SK-N-SH (cell line): ENCODE measurements at regions not wholly inside any gene's neighbourhood (a gene's known extent, or its start where the extent isn't known, plus 50 kb on each side); places are given as distances from the start of the nearest gene placed in this dataset.

ENCODE experiments used
- CTCF ChIP-seq: fragments of 200-600 bp; sonication (generic); IDR thresholded peaks from 2 replicates; pipeline ENCODE4 v1.6.1; 2017; ENCODE audit warnings: antibody characterized with exemption, mild to moderate bottlenecking, moderate library complexity
- EP300 ChIP-seq, 2 experiments: IDR thresholded peaks; 2 replicates each; pipeline versions ENCODE4 v1.4.0 to v1.6.1; 2012; ENCODE audit warnings: borderline replicate concordance in 1 of 2, low read depth in 1 of 2, low read length in 1 of 2
- JUND ChIP-seq: IDR thresholded peaks from 2 replicates; pipeline ENCODE4 v1.4.0; 2012
- MXI1 ChIP-seq: IDR thresholded peaks from 2 replicates; pipeline ENCODE4 v1.6.1; 2012; ENCODE audit warnings: mild to moderate bottlenecking, low read depth, low read length, improper control_type of control experiment
- POLR2AphosphoS5 ChIP-seq: IDR thresholded peaks from 2 replicates; pipeline ENCODE4 v1.6.1; 2012; ENCODE audit warnings: low read depth, low read length
- RAD21 ChIP-seq: IDR thresholded peaks from 2 replicates; pipeline ENCODE4 v1.6.1; 2012; ENCODE audit warnings: mild to moderate bottlenecking, low read length
- SIN3A ChIP-seq: IDR thresholded peaks from 2 replicates; pipeline ENCODE4 v1.6.1; 2012; ENCODE audit warnings: low read depth, mild to moderate bottlenecking, low read length, moderate library complexity, borderline replicate concordance
- TAF1 ChIP-seq: IDR thresholded peaks from 2 replicates; pipeline ENCODE4 v1.6.1; 2012; ENCODE audit warnings: low read depth, mild to moderate bottlenecking, low read length, moderate library complexity, borderline replicate concordance
- TEAD4 ChIP-seq: IDR thresholded peaks from 2 replicates; pipeline ENCODE4 v1.4.0; 2012; ENCODE audit warnings: mild to moderate bottlenecking, borderline replicate concordance; ENCODE audit not compliant: insufficient read depth
- YY1 ChIP-seq: IDR thresholded peaks from 2 replicates; pipeline ENCODE4 v1.4.0; 2012; ENCODE audit warnings: low read depth, mild to moderate bottlenecking
- TF ChIP-seq, protein P1 (sequence below): IDR thresholded peaks from 2 replicates; pipeline ENCODE4 v1.6.1; 2012; ENCODE audit warnings: mild to moderate bottlenecking, low read depth, low read length, moderate library complexity
- TF ChIP-seq, protein P2 (sequence below): IDR thresholded peaks from 2 replicates; pipeline ENCODE4; 2012
- TF ChIP-seq, protein P3 (sequence below): IDR thresholded peaks from 2 replicates; pipeline ENCODE4 v1.4.0; 2012; ENCODE audit warnings: low read depth

DNA sequence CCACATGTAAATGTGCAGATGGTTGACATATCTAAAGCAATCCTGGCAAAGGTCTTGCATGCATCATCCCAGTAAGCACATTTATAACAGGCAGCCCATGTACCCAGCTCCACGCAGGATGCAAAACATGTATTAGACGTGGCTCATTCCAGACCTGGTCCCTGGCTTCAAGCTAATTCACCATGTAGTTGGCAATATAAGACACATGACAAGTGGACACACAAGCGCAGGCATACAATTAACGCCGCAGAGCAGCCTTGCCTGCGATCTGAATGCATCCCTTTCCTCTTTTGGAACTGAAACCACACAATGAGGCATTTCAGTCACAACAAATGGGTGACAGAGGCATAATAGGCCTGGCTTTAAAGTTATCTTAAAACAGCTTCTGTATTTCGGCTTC, 114.5 kb upstream of the TRIM2 start:
- TF ChIP-seq TAF1 (no peak), RAD21 (no peak), JUND (no peak), CTCF (no peak), EP300 (IDR thresholded peaks at IDR 0.05; ENCODE audit: borderline replicate concordance in 1 of 2, low read depth in 1 of 2, low read length in 1 of 2) (no peak), YY1 (no peak), POLR2AphosphoS5 (no peak), TEAD4 (no peak), MXI1 (no peak), SIN3A (no peak)
- TF ChIP-seq, protein P1, sequence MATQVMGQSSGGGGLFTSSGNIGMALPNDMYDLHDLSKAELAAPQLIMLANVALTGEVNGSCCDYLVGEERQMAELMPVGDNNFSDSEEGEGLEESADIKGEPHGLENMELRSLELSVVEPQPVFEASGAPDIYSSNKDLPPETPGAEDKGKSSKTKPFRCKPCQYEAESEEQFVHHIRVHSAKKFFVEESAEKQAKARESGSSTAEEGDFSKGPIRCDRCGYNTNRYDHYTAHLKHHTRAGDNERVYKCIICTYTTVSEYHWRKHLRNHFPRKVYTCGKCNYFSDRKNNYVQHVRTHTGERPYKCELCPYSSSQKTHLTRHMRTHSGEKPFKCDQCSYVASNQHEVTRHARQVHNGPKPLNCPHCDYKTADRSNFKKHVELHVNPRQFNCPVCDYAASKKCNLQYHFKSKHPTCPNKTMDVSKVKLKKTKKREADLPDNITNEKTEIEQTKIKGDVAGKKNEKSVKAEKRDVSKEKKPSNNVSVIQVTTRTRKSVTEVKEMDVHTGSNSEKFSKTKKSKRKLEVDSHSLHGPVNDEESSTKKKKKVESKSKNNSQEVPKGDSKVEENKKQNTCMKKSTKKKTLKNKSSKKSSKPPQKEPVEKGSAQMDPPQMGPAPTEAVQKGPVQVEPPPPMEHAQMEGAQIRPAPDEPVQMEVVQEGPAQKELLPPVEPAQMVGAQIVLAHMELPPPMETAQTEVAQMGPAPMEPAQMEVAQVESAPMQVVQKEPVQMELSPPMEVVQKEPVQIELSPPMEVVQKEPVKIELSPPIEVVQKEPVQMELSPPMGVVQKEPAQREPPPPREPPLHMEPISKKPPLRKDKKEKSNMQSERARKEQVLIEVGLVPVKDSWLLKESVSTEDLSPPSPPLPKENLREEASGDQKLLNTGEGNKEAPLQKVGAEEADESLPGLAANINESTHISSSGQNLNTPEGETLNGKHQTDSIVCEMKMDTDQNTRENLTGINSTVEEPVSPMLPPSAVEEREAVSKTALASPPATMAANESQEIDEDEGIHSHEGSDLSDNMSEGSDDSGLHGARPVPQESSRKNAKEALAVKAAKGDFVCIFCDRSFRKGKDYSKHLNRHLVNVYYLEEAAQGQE = no peak
- TF ChIP-seq, protein P2, sequence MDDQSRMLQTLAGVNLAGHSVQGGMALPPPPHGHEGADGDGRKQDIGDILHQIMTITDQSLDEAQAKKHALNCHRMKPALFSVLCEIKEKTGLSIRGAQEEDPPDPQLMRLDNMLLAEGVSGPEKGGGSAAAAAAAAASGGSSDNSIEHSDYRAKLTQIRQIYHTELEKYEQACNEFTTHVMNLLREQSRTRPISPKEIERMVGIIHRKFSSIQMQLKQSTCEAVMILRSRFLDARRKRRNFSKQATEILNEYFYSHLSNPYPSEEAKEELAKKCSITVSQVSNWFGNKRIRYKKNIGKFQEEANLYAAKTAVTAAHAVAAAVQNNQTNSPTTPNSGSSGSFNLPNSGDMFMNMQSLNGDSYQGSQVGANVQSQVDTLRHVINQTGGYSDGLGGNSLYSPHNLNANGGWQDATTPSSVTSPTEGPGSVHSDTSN = no peak
- TF ChIP-seq, protein P3, sequence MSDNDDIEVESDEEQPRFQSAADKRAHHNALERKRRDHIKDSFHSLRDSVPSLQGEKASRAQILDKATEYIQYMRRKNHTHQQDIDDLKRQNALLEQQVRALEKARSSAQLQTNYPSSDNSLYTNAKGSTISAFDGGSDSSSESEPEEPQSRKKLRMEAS = no peak
